ENCODE measurements at regions not wholly inside any gene's neighbourhood (a gene's known extent, or its start where the extent isn't known, plus 50 kb on each side); places are given as distances from the start of the nearest gene placed in this dataset.

DNA sequence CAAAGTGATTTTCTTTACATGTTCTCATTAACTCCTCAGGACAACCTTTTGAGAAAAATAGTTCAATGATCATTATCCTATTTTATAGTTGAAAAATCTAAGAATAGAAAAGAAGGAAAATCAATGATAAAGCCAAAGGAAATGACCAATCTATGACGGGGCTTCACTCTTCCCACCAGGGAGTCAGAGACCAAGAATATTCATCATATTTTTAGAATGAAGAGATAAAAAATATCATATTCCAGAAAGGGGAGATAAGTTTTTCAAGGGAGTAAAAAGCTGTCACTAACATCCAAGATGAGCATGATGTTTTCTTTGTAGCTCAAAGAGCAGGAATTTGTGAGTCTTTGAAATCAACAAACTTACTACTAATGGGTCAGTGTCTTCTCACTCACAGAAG is 71.5 kb upstream of the LPP start:
- Histone ChIP-seq H3K27me3 (ENCODE audit: insufficient read depth, low read depth, severe bottlenecking) (no peaks in the 10 kb centered on the region), H3K36me3 (no peaks in the 10 kb centered on the region), H3K9me3 (ENCODE audit: severe bottlenecking) (peaks cover 5% of the 10 kb centered on the region), H3K27ac (no peak overlapping the region), H3K4me3 (ENCODE audit: low read depth, low read length) (no peak overlapping the region)
- TF ChIP-seq, protein P1, sequence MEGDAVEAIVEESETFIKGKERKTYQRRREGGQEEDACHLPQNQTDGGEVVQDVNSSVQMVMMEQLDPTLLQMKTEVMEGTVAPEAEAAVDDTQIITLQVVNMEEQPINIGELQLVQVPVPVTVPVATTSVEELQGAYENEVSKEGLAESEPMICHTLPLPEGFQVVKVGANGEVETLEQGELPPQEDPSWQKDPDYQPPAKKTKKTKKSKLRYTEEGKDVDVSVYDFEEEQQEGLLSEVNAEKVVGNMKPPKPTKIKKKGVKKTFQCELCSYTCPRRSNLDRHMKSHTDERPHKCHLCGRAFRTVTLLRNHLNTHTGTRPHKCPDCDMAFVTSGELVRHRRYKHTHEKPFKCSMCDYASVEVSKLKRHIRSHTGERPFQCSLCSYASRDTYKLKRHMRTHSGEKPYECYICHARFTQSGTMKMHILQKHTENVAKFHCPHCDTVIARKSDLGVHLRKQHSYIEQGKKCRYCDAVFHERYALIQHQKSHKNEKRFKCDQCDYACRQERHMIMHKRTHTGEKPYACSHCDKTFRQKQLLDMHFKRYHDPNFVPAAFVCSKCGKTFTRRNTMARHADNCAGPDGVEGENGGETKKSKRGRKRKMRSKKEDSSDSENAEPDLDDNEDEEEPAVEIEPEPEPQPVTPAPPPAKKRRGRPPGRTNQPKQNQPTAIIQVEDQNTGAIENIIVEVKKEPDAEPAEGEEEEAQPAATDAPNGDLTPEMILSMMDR (IDR thresholded peaks at IDR 0.05; ENCODE audit: low read depth, low read length) = no peak
- no peak for DNase-seq

DNA sequence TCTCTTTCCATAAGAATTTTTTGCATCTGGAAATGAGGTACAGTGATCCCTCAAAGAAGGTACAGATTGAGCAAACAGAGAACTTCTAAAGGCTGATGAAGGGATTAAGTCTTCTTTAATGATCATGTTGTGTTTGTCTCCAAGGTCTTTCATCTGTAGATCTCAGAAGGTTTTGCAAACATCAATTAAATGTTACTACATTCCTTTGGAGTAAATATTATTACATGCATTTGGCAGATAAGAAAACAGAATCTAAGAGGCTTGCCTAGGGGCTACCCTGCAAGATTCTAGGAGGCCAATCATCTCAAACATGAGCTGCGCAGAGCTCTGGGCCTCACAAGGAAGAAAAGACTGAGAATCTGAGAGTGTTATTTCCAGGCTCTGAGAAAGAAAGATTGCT is 70.9 kb upstream of the LPP start:
- Histone ChIP-seq H3K9me3 (ENCODE audit: severe bottlenecking) (peaks cover 5% of the 10 kb centered on the region), H3K4me3 (ENCODE audit: low read depth, low read length) (no peak overlapping the region), H3K36me3 (no peaks in the 10 kb centered on the region), H3K27me3 (ENCODE audit: insufficient read depth, low read depth, severe bottlenecking) (no peaks in the 10 kb centered on the region), H3K27ac (no peak overlapping the region)
- DNase-seq = no peak
- TF ChIP-seq, protein P1 (IDR thresholded peaks at IDR 0.05; ENCODE audit: low read depth, low read length) = no peak

DNA sequence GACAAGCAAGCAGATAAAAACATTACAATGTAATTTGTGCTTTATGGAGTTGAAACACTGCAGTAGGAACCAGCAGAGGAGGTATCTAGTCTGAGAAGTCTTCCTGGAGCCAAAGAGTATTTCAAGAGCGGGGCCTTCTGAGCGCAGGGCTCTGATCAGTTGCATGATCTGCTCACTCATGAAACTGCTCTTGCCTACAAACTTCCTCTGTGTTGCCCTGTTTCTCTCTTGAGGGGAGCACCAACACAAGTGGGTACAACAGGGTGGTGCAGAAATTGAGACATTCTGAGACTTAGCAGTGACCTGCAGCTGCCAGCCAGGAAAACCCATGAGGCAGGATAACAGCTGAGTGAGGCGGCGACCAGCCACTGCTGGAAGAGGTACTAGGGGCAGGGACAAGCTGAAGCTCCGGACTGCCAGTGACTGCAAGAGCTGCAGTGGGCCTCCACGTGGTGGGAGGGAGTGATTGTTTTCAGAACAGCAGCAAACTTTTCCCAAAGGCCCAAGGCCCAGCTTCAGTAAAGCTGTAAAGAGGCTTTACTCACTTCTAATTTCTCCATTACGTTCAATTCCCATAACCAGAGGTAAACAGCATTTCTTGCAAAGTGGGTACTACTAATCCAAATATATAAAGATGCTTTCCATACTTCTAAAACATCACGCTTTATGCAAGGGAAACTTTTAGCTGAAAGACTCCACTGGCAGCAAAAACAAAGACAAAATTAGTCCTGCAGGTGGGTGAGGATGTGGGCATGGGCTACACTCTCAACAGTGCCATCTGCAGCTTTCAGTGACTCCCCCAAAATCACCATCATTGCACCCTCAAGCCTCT is 69.0 kb upstream of the LPP start:
- TF ChIP-seq, protein P1 (IDR thresholded peaks at IDR 0.05; ENCODE audit: low read depth, low read length) = no peak
- no peak for DNase-seq
- no peaks in the 10 kb centered on the region for H3K27me3 ChIP-seq (ENCODE audit: insufficient read depth, low read depth, severe bottlenecking)
- H3K9me3 ChIP-seq (ENCODE audit: severe bottlenecking) = peaks cover 4% of the 10 kb centered on the region
- no peaks in the 10 kb centered on the region for H3K36me3 ChIP-seq
- H3K27ac ChIP-seq = no peak overlapping the region
- no peak overlapping the region for H3K4me3 ChIP-seq (ENCODE audit: low read depth, low read length)

DNA sequence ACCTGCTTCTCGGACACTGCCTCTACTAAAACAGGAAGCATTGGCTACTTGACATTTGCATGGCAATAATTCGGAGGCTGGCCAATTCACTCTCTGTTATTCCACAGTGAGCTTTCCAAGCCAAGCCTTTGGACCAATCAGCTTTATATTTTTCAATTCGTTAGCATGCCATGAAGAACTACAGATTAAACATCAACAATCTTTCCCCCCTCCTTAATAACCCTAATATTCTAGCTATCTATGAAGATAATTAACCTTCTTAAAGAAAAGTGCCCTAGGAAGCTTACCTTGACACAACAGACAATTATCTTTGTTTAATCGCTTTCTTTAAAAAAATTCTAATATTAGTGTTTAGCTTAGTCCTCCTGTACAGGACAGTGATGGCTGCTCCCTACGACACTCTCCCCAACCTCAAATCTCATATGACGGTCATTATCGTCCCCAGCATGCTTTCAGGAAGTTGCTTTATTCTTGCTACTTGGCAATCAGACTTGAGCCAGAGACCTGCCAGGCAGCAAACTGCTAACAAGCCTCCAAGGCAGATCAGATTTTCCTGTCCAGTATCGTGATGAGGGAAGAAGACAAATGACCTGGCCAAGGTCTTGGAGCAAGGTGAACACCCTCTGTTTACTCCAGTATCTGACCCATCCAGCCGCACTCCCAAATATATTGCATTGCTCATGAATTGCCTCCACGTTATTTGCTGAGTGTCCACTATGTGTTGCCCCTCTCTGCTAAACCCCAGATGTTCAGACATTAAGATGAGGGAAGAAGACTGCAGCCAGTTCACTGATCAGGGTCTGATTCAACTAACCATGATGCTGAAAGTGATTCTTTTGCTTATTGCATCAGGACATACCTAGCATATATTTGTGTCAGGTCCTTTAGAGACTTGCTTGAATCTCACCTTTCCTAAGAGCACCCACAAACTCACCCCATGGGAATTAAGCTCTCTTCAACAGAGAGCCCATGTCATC is 68.1 kb upstream of the LPP start:
- TF ChIP-seq, protein P1 (IDR thresholded peaks at IDR 0.05; ENCODE audit: low read depth, low read length) = no peak
- Histone ChIP-seq H3K4me3 (ENCODE audit: low read depth, low read length) (no peak overlapping the region), H3K9me3 (ENCODE audit: severe bottlenecking) (no peaks in the 10 kb centered on the region), H3K27ac (no peak overlapping the region), H3K27me3 (ENCODE audit: insufficient read depth, low read depth, severe bottlenecking) (no peaks in the 10 kb centered on the region), H3K36me3 (no peaks in the 10 kb centered on the region)
- no peak for DNase-seq

DNA sequence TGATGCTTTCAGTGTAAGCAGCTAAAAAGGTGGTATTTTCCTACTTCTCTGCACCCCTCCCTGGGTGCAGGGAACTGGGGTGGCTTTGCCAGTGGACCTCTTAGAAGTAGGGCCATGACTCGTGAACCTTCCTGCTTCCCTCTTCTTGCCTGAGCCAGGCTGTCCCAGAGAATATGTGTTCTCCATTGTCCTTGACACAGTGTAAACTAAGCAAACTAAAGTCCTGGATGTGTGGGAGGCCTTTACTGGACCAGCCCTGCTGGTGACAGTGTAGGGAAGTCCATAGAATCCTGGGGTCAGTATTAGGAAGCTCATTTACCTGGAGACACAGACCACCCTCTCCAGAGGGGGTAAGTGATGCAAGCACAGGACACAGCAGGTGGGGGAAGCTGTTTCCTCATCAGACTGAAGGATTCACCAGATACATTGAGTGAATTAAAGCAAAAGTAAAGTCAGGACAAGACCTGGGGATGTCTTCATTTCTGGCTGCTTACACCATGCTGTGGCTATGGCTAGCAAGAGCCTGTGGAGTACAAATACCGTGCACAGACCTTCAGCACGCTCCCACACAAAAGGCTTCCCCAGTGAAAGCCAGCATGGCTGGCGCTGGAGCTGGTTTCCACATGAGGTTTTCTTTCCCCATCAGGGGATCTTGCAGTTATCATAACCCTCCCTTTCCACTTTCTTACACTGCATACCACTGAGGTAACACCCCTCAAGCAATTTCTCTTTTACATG is 64.8 kb upstream of the LPP start:
- H3K27me3 ChIP-seq (ENCODE audit: insufficient read depth, low read depth, severe bottlenecking) = no peaks in the 10 kb centered on the region
- TF ChIP-seq, protein P1 (IDR thresholded peaks at IDR 0.05; ENCODE audit: low read depth, low read length) = no peak
- no peak overlapping the region for H3K4me3 ChIP-seq (ENCODE audit: low read depth, low read length)
- no peaks in the 10 kb centered on the region for H3K36me3 ChIP-seq
- no peaks in the 10 kb centered on the region for H3K9me3 ChIP-seq (ENCODE audit: severe bottlenecking)
- DNase-seq = no peak
- H3K27ac ChIP-seq = no peak overlapping the region

All from WERI-Rb-1 (cell line).